OCI-LY7 (cell line): ENCODE measurements at regions not wholly inside any gene's neighbourhood (a gene's known extent, or its start where the extent isn't known, plus 50 kb on each side); places are given as distances from the start of the nearest gene placed in this dataset.

Experiments used
- EZH2phosphoT487 ChIP-seq: fragments of 200-600 bp; sonication (generic); IDR thresholded peaks from 2 replicates; pipeline ENCODE4 v1.6.1; 2018; ENCODE audit warnings: low read depth, borderline replicate concordance, mild to moderate bottlenecking, mixed run types, antibody characterized with exemption, low read length, moderate library complexity, mixed read lengths
- TF ChIP-seq, protein P1 (sequence below): fragments of 200-600 bp; sonication (generic); conservative IDR thresholded peaks from 2 replicates; pipeline ENCODE4 v1.5.1; 2014; ENCODE audit warnings: mild to moderate bottlenecking, antibody characterized with exemption, low read length, moderate library complexity, mixed read lengths

DNA sequence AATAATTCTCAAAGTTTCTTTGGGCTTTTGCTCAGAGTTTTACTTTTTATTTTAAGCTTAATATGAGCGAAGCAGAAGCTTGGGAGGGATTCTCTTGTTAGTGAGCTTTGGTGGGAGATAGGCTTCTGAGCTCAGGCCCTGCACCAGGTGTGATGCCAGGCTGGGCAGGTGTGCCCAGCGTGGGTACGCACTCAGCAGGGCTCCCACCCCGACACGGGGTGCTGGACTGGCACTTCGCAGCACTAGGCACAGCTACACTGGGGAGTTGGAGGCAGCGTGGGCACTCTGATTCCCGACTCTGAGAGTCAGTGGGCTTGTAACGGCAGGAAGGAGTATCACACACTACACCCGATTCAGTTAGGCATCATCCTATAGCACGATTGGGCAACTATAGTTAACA lies 244.0 kb downstream of the KLF13 start:
- TF ChIP-seq, protein P1, sequence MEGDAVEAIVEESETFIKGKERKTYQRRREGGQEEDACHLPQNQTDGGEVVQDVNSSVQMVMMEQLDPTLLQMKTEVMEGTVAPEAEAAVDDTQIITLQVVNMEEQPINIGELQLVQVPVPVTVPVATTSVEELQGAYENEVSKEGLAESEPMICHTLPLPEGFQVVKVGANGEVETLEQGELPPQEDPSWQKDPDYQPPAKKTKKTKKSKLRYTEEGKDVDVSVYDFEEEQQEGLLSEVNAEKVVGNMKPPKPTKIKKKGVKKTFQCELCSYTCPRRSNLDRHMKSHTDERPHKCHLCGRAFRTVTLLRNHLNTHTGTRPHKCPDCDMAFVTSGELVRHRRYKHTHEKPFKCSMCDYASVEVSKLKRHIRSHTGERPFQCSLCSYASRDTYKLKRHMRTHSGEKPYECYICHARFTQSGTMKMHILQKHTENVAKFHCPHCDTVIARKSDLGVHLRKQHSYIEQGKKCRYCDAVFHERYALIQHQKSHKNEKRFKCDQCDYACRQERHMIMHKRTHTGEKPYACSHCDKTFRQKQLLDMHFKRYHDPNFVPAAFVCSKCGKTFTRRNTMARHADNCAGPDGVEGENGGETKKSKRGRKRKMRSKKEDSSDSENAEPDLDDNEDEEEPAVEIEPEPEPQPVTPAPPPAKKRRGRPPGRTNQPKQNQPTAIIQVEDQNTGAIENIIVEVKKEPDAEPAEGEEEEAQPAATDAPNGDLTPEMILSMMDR = no peak
- no peak for TF ChIP-seq EZH2phosphoT487
